ENCODE measurements at regions not wholly inside any gene's neighbourhood (a gene's known extent, or its start where the extent isn't known, plus 50 kb on each side); places are given as distances from the start of the nearest gene placed in this dataset.

DNA sequence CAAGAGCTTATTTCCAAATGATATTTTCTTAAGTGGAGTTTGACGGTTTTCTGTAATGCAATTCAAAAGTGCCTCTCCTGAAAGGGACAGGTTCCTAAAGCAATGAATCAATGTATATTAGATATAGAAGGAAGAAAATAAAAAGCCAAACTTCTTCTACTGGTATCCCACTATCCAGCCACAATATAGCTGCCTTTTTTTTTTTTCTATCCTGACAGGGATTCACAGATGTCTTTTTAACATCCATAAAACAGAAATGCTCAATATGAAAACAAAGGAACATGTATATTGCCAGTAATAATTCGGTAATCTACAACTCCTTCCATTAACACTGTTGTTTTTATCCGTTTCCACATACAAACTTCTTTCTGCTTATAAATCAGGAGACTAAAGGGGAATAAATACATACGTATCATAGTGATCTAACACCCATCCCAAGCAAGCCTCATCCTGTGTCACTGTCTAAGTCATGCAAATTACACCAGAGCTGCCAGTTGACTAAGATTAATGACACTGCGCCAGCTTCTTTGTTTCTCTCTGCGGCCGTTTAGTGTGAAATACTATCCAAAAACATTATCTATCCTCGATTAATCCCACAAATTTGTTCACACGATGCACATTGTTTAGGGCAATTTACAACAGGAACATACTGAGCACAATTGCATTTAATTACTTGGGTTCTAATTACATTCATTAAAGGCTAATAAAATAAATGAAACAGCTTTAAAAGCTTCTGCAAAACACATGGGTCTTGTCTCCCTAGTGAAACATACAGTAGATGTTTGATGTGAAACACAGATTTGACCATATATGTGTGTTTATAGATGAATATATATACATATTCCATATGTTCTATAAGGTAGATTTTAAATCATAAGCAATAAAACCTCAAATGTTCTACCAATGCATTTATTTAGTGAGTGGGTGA lies 51.9 kb upstream of the CDIN1 start:
- no peak for DNase-seq (ENCODE audit: low spot score)

DNA sequence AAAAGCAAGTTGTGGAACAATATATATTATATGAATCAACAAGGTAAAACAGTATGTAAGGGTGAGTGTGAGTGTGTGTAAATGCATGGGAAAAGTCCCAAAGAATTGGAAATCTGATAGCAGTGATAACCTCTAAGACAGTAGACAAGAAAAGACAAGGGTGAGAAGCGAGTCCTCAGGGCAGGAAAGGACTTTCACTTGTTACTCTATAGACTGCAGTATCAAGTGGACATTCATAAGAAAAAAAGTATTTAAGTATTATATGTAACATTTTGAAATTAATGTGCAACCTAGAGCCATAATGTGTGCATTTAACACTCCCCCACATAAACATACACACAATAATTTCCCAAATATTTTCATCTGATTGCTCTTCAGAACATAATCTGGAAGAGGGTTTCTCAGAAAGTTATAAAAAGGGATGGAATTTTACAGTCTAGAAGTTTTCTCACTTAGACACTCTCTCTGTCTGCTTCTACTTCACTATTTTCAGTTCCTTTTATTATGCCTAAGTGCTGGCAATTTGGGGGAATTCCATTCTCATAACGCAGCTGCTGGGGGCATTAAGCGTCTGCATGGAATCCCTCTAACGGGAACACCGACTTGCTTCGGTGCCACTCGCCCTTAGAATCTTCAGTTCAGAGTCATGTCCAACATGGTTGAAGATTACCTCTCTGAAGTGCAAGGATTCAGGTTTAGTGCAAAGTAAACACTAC lies 50.0 kb upstream of the CDIN1 start:
- DNase-seq (ENCODE audit: low spot score) = no peak
